HFFc6 (cell line): ENCODE measurements at regions not wholly inside any gene's neighbourhood (a gene's known extent, or its start where the extent isn't known, plus 50 kb on each side); places are given as distances from the start of the nearest gene placed in this dataset.

Experiments used
- DNase-seq: peaks from one replicate; pipeline ENCODE4 v3.0.0-alpha.2; 2018
- H3K27ac Mint-ChIP-seq: 2 replicates; pipeline ENCODE4 v1.8.0; 2020; ENCODE audit warnings: mild to moderate bottlenecking, mixed read lengths
- H3K27me3 Mint-ChIP-seq: 2 replicates; pipeline ENCODE4 v1.8.0; 2021; ENCODE audit warnings: mild to moderate bottlenecking, moderate library complexity, mixed read lengths; ENCODE audit not compliant: insufficient read depth
- H3K36me3 Mint-ChIP-seq: 2 replicates; pipeline ENCODE4 v1.8.0; 2021; ENCODE audit warnings: low read depth, mixed read lengths
- H3K4me1 Mint-ChIP-seq: 2 replicates; pipeline ENCODE4 v1.8.0; 2020; ENCODE audit warnings: low read depth, mixed read lengths
- H3K4me3 Mint-ChIP-seq: 2 replicates; pipeline ENCODE4 v1.8.0; 2020; ENCODE audit warnings: mild to moderate bottlenecking, moderate library complexity, mixed read lengths
- H3K9me3 Mint-ChIP-seq: 2 replicates; pipeline ENCODE4 v1.8.0; 2020; ENCODE audit warnings: mild to moderate bottlenecking, mixed read lengths
- CTCF ChIP-seq: fragments of 200-600 bp; sonication (generic); IDR thresholded peaks from 2 replicates; pipeline ENCODE4 v1.5.0; 2021; ENCODE audit warnings: antibody characterized with exemption, mild to moderate bottlenecking

- no peak overlapping the region for H3K27ac Mint-ChIP-seq
- H3K4me1 Mint-ChIP-seq = no peaks in the 10 kb centered on the region
- no peak for DNase-seq
- no peaks in the 10 kb centered on the region for H3K27me3 Mint-ChIP-seq
- H3K4me3 Mint-ChIP-seq = no peak overlapping the region
- H3K9me3 Mint-ChIP-seq = peaks cover 64% of the 10 kb centered on the region
- no peak for TF ChIP-seq CTCF
- no peaks in the 10 kb centered on the region for H3K36me3 Mint-ChIP-seq
Measured at GRCh38 chr13:22289711-22290110, 618.8 kb downstream of the FGF9 start.

- TF ChIP-seq CTCF = no peak
- peaks cover 63% of the 10 kb centered on the region for H3K9me3 Mint-ChIP-seq
Measured at GRCh38 chr13:22298530-22298929, 627.7 kb downstream of the FGF9 start.

GRCh38 chr13:22311734-22312404, 641.0 kb downstream of the FGF9 start:
- Mint-ChIP-seq H3K36me3 (no peaks in the 10 kb centered on the region; the same call in 1 of the 2 replicates), H3K4me3 (no peak overlapping the region), H3K4me1 (no peaks in the 10 kb centered on the region), H3K27me3 (peaks cover 5% of the 10 kb centered on the region; the same call in 1 of the 2 replicates), H3K27ac (no peak overlapping the region), H3K9me3 (peaks cover 44% of the 10 kb centered on the region)
- TF ChIP-seq CTCF = no peak
- DNase-seq = no peak

More at GRCh38 chr13:22298530-22298929, 627.7 kb downstream of the FGF9 start:
- Mint-ChIP-seq H3K27me3 (no peaks in the 10 kb centered on the region), H3K36me3 (peaks cover 12% of the 10 kb centered on the region), H3K27ac (no peak overlapping the region), H3K4me3 (no peak overlapping the region), H3K4me1 (no peaks in the 10 kb centered on the region)
- no peak for DNase-seq

GRCh38 chr13:22312405-22312803, 641.5 kb downstream of the FGF9 start:
- H3K9me3 Mint-ChIP-seq = peaks cover 46% of the 10 kb centered on the region
- DNase-seq = no peak
- TF ChIP-seq CTCF = no peak
- H3K36me3 Mint-ChIP-seq = no peaks in the 10 kb centered on the region; the same call in 1 of the 2 replicates
- no peak overlapping the region for H3K27ac Mint-ChIP-seq
- no peak overlapping the region for H3K4me3 Mint-ChIP-seq
- peaks cover 5% of the 10 kb centered on the region; the same call in 1 of the 2 replicates for H3K27me3 Mint-ChIP-seq
- no peaks in the 10 kb centered on the region for H3K4me1 Mint-ChIP-seq

- H3K9me3 Mint-ChIP-seq = peaks cover 59% of the 10 kb centered on the region
- peaks cover 5% of the 10 kb centered on the region for H3K36me3 Mint-ChIP-seq
- H3K27me3 Mint-ChIP-seq = peaks cover 5% of the 10 kb centered on the region; the same call in 1 of the 2 replicates
- no peak for DNase-seq
- H3K27ac Mint-ChIP-seq = no peak overlapping the region
- H3K4me1 Mint-ChIP-seq = no peaks in the 10 kb centered on the region
- TF ChIP-seq CTCF = no peak
- H3K4me3 Mint-ChIP-seq = no peak overlapping the region
Measured at GRCh38 chr13:22316494-22317025, 645.7 kb downstream of the FGF9 start.
